ENCODE measurements at regions not wholly inside any gene's neighbourhood (a gene's known extent, or its start where the extent isn't known, plus 50 kb on each side); places are given as distances from the start of the nearest gene placed in this dataset.
"Not testable (repeated sequence)": the region's sequence is repeated elsewhere in the genome, so short reads cannot be mapped to it uniquely, and the experiment has no call there.

GRCh38 chr7:79531905-79532664 is 78.6 kb upstream of the MAGI2 start:
- DNase-seq, result no peak

- DNase-seq, result no peak
These were observed 77.6 kb upstream of the MAGI2 start for GRCh38 chr7:79531116-79531515.

GRCh38 chr7:79529881-79530235 is 76.4 kb upstream of the MAGI2 start:
- no peak for DNase-seq

- DNase-seq, result no peak
These were observed 75.9 kb upstream of the MAGI2 start for GRCh38 chr7:79529214-79529880.

GRCh38 chr7:79528421-79528820 is 75.0 kb upstream of the MAGI2 start:
- no peak for DNase-seq

GRCh38 chr7:79524048-79524447 is 70.6 kb upstream of the MAGI2 start:
- DNase-seq, result no peak

DNA sequence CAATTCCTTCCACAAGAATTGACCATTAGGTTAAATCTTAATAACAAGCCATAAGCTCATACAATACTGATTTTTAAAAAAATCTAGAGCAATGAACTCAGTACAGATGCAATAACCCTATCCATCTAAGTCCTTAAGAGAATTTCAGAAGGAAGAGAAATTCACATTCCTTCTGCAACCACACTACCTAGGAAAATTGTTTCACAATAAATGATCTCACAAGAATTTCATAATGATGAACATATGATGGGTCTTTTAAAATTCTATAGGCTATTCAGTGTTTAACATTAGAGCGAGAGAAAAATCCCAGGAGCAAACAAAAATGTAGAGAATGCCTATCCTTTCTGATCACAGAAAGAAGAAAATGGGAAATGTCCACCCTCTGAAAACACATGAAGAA is 70.0 kb upstream of the MAGI2 start:
- no peak for DNase-seq

- DNase-seq, result no peak
These were observed 67.1 kb upstream of the MAGI2 start for GRCh38 chr7:79520543-79520942.

DNA sequence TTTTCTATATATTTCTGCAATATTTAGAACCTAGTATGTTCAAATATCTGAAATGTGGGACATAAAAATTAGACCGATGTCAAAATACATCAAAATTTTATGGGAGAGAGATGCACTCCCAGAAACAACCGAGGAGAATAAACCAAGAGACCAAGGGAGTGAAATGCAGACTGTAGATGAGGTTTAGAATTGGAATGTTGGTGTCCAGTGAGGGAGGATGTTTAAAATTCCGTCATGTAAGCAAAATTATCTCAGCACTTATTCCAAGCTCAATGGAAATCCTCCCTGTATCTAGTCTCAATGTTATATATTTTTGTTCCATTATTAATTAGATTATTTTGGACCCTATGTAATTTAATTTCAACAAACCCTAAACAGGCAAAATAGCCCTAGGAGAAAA is 61.9 kb upstream of the MAGI2 start:
- DNase-seq, result no peak

DNA sequence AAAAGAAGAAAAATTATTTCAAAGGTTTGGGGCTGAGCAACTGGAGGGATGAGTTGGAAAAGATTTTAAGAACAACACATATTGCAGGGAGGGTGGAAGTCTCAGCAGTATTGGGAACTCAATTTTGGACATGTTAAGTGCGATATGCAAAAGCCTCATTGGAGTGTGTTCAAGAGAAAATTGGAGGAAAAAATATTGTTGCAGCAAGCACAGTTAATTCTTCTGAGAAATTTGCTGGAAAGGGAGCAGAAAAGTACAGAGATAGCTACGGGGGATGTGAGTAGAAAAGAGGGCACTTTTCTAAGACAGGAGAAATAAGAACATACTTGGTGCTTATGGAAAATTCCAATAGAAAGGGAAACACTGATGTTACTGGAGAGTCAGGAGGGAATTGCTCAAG is 59.8 kb upstream of the MAGI2 start:
- no peak for DNase-seq

DNA sequence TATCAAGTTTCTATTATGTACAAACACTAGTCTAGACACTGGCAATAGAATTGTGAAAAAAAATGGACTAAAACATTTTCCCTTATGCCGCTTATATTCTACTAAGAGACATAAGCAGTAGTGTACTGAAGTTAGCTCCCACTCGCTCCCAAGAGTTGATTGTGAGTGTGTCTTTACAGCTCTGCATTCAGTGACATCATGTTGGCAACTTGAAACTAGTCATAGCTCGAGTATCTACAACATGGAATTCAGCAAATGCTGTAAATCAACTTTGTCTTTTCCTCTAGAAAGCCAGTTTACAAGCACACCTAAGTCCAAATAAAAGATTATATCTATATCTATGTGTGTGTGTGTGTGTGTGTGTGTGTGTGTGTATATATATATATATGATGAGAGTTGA is 58.8 kb upstream of the MAGI2 start:
- no peak for DNase-seq

GRCh38 chr7:79511056-79511455 is 57.6 kb upstream of the MAGI2 start:
- not testable (repeated sequence) for DNase-seq

GRCh38 chr7:79507131-79507530 is 53.7 kb upstream of the MAGI2 start:
- DNase-seq, result no peak

GRCh38 chr7:79506481-79506880 is 53.0 kb upstream of the MAGI2 start:
- no peak for DNase-seq

DNA sequence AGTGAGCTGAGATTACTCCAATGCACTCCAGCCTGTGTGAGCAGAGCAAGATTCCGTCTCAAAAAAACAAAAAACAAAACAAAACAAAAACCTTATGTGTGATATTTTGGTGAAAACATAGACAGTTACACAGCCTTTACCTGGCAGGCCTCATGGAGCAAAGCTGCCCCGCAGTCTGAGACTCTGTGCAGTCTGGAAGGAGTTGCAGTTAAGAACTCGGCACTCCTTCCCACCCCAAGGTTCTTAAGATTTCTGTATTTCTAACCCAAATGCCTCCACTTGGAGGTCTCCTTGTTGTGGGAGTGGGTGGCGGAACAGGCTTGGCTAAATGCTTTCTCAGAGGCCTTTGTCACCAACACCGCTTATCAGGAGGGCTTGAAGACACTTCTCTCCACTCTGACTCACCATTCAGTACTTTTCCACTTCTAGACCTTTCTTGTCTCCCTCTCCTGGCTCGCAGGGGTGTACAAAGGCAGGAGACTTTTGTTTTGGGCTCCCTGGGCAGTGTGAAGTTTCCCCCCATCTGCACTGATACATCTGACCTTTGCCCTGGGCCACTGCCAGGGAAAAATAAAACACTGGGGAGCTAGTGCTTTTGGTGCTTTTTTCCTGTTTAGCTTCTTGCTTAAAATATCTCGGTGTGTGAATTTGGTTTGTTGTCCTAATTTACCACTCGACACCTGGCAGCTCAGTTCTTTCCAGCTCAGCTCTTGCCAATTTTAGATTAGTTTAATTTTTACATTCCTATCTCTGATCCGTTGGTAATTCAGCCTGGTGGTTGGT is 51.3 kb upstream of the MAGI2 start:
- no peak for DNase-seq
